NCI-H2227 (cell line): ENCODE measurements at regions not wholly inside any gene's neighbourhood (a gene's known extent, or its start where the extent isn't known, plus 50 kb on each side); places are given as distances from the start of the nearest gene placed in this dataset.
A peak's percentile ranks its signal among the peaks of the same experiment; 100 is the strongest.
"Not testable (repeated sequence)": the region's sequence is repeated elsewhere in the genome, so short reads cannot be mapped to it uniquely, and the experiment has no call there.

ENCODE experiments used
- DNase-seq: peaks from one replicate; lab custom pipeline; 2025; ENCODE audit not compliant: unreplicated experiment; lab: John Stamatoyannopoulos, UW

DNA sequence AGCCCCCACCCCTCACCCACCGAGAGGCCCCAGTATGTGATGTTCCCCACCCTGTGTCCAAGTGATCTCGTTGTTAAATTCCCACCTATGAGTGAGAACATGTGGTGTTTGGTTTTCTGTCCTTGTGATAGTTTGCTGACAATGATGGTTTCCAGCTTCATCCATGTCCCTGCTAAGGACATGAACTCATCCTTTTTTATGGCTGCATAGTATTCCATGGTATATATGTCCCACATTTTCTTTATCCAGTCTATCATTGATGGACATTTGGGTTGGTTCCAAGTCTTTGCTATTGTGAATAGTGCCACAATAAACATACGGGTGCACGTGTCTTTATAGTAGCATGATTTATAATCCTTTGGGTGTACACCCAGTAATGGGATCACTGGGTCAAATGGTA is 79.2 kb downstream of the PXDC1 start:
- not testable (repeated sequence) for DNase-seq

DNA sequence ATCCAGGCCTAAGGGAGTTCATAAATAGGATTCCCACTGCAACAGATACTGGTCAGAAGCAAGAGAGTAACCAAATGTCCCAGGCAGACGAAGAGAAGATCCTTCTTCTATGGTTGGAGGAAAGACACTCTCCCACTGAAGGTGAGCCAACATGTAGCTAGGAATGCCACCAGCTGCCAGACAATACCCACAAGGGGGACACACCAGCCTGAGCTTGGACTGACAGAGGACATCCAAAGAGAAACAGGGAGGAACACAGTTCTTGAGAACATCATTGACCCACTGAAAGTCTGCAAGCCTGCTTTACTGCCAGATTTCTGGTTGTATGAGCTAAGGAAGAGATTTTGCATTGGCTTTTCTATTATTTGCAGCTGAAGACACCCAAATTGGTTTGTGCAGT is 80.1 kb downstream of the PXDC1 start:
- no peak for DNase-seq

DNA sequence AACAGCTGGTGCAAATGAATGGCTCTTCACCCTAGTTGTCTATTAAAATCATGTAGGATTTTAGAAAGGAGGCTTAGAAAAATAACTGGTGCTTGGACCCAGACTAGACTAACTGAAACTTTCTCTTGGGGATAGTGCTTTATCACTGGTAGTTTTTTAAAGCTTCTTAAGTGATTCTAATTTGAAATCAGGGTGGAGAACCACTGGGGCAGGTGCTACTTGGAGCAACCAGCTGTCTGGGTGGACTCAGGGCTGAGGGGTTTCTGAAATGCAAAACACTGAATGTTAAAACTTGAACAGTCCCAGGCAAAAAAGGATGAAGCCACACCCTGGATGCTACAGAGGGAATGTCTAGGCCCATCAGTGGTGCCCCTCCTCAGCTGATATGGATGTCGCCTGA is 81.2 kb downstream of the PXDC1 start:
- DNase-seq: no peak

DNA sequence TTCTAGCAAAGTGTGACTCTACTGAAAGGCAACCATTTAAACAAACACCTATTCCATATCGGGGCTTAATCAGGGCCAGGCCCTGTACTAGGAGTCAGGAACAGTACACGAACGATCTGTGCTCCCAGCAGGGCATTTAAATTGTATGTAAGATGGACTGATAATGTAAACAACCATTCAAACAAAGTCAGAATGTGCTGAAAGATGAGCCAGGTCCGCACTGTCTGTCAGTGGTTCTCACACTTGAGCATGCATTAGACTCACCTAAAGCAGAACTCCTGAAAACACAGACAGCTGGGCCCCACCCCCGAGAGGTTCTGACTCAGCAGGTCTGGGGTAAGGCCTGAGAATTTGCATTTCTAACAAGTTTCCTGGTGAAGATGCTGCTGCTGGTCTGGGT is 81.6 kb downstream of the PXDC1 start:
- DNase-seq: no peak

DNA sequence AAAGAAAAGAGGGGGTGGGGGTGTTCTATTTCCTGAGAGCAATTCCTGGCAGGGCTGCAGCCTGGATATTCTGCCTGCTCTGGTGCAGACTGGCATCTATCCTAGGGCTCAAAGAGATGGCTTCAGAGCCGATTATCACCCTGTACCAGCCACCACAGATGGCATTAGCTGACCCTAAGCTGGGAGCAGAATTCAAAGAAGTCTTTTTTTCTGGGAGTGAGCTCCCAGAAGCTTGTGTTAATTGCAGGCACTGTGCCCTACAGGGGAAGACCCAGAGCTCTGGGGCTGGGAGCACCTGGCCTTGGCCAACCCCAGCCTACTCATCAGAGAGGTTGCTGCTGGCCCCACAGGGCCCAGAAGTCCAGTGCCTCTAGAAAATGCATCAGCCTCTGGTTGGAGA is 85.9 kb downstream of the PXDC1 start:
- DNase-seq: no peak

DNA sequence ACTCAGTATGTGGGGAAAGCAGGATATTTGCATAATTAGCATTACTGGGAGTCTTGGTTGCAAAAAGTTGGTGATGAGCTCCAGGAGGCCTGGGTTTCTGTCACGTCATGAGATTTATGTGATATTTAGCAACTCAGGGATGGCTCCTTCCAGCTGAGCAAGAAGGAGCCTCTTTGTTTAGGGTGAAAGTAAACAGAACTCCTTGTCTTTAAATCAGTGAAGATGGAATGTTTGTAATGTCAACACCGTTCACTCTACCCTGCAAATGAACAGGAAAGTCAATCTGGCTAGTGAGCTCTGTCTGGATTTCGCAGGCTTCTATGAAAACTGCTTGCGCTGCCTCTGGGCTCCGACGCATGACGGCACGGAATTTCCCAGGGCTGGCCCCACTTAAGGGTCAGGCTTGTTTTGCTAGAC is 86.9 kb downstream of the PXDC1 start:
- no peak for DNase-seq

DNA sequence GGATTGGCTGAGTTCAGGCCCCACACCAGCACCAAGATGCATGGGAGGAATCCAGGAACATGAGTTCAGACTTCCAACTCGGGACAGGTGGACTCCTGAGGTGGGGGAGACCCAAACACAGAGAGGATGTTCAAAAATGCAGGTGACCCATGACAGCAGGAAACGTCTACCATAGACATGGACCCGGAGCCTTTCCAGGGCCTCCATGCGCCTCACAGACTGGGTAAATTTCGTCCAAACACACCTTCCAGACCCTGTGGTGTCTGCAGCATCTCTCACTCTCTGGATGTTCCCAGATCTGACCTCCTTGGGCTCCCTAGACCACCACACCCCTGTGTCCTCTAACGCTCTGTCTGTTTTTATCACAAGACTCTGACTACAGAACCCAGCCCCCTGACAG is 87.7 kb downstream of the PXDC1 start:
- DNase-seq: no peak

DNA sequence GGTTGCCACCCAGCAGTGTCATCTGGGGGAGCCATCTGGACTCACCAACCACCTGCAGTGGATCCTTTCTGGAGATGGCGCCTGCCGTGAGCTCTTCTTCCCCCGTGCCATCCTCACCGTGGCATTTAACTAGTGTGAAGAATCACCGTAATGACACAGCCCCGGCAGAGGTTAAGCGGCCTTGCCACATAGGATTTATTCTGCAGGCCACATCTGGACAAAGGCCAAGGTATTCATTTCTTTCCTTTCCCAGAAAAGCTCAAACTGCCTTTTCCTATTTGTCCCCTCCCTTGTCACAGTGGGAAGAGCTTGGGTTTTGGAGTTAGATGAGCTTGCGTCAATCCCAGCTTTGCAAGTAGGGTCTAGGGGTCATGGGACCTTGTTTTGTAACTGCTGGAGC is 88.4 kb downstream of the PXDC1 start:
- no peak for DNase-seq

DNA sequence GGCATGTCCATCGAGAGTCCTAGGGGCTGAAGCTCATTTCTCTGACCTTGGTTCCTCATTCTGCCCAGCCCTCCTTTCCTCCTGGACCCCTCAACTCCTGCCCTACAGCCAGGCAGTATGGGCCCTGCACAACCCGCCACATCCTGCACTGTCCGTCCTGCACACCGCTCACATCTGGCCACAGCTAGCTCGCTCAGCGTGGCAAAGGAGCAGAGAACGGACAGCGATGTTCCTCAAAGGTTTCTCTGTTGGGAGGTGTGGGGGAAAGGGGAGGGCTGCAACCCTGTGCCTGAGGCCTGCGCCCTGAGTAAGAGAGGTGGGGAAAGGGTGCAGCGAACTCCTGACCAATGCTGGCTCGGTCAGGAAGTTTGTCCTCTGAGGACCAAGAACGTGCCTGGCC is 90.1 kb downstream of the PXDC1 start:
- no peak for DNase-seq

DNA sequence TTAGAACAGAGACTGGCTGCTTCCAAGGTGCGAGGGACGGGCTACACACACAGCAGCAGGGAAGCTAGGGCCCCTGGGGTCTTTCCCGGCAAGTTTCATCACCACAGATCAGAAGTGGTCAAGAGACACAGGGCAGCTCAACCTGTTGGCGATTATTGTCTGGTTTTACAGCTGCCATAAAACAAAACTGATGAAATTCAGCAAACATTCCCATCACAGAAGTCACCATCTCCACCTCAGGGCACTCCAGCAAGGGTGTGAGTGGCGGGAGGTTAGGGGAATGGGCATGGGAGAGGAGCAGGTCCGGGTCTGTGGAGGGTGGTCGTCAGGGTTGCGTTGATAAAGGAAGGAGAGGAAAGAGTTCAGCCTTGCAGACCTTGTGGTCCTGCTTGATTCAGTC is 91.0 kb downstream of the PXDC1 start:
- DNase-seq: no peak

DNA sequence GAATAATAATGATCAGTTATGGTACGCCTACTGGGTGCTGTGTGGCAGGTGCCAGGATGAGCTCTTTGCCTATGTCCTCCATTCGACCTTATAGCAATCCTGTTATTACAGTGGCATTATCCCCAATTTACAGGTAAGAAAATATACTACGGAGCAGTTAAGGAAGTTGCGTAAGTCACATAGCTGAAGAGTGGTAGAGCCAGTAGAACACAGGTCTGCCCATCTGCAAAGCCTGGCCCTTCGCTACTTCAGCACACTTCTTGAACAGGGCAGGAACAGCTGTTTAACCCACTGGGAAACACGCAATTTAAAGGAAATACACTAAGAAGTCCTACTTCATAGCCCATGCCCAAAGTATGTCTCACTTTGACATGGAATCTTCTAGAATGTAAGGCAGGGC is 91.8 kb downstream of the PXDC1 start:
- DNase-seq: no peak

DNA sequence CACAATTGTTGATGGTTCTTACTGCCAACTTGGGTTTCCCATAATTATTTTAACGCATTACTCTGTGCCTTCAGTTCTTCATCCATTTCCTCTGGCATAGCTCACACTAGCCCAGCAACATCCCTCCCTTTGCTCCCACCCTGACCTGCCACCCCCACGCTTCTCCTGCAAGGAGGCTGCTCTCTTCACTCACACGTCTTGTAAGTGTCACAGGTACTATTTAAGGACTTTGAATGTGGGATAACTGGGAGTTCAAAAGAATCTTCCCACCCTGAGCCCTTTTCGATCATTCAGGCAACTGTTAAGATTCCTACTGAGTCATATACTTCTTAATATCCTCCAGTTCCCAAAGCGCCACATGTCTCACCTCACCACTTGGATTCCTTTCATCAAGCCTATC is 95.4 kb downstream of the PXDC1 start:
- no peak for DNase-seq

DNA sequence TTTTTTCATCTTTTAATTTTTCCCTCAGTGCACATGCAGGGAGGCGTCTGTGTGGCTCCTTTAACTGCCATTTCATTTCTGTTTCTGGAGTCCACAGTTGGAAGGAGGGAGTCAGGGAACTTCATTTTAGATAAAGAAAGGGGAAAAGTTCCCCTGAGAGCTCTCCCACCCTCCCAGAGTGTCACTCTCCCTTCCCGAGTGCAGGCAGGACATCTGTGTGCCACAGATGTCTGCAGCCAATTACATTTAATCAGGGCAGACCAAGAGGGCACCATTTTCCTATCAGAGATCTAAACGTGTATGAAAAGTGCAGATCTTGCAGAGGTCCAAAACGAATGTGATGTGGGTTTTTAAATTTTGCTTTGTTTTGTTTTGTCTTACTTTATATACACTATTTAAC is 96.6 kb downstream of the PXDC1 start:
- DNase-seq: no peak

DNA sequence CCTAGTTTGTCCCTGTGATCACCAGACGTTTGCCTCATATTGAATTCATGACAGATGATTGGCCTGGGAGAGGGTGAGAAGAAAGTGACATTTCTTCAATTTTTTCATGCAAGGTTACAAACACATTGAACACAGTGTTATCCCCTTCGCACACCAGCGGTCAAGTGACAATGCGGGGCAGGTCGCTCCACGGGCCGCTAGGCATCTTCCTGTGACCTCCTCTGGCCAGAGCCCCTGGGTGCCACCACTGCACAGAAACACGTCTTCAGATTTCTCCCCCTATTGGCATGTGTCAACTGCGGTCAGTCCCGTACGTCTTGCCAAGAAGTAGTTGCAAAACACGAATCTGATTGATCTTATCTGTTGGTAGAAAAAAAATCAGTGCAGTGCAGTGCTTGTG is 97.1 kb downstream of the PXDC1 start:
- no peak for DNase-seq

DNA sequence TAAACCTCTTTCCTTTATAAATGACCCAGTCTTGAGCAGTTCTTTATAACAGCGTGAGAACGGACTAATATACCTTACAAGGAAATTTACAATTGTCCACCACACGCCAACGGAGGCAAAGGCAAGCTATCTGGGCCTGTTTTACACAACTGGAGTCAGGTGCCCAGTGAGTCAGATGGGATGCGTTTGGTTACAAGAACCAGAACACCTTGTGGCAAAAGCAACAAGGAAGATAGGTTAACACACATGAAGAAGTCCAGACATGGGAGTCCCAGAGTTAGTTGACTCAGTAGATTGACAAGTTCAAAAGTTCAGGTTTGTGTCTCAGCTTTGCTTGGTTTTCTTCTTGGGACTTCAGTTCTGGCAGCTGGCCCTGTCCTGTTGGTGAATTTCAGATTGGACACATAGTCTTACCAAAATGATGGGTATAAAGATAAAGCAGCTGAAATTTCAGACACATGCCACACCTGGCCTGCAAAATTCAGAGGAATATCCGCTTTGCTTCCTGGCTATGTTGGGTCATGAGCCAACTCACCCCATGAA is 97.9 kb downstream of the PXDC1 start:
- no peak for DNase-seq

DNA sequence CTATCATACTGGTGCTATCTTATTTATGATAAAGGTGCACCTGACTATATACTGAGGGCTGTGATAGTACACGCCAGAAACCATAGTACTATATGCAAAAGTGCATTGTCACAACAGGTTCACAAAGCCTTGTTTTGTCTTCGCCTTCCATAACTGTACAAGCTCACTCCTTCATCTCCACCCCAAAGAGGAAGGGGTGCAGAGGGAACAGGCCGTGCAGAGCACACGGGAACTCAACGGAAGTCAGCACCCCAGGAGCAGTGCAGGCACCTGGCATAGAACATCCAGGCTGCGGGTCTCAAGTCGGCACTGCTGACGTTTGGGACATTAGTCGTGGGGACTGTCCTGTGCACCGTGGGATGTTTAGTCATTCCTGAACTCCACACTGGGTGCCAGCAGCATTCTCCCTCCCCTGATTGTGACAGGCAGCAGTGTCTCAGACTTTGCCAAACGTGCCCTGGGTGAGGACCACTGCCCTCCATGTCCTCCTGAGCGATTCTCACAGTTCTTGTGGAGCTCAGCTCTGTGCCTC is 99.7 kb downstream of the PXDC1 start:
- DNase-seq: no peak

DNA sequence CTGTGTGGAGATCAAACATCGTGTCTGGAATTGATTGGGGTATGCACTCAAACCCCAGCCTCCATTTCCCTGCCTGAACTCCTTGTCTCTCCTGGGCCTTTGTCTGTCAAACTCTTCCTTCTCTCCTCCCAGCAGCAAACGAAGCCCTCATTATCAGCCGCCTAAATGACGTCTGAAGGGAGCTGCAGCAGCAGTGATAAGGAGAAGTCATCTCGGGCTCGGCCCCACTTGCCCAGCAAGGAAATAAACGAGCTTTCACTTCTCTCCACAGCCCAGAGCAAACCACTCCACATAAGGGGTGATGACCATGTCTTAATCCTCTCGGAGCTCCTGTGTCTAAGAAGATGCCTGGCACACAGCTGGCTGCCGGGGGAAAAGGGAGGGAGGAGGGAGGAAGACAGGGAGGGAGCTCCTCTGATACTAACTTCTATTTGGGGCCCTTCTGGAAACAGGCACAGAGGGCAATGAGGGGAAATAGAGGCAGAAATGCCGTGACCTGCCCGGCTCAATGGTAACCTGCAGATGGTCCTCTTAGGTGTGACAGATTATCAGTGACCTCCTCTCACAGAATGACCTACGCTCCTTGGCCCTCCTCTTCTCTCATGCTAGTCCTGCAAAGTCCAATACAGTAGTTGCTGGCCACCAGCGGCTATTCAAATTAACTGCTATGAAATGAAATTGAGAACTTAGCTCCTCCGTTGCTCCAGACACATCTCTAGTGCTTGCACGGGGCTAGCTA is 100.4 kb downstream of the PXDC1 start:
- DNase-seq: no peak

DNA sequence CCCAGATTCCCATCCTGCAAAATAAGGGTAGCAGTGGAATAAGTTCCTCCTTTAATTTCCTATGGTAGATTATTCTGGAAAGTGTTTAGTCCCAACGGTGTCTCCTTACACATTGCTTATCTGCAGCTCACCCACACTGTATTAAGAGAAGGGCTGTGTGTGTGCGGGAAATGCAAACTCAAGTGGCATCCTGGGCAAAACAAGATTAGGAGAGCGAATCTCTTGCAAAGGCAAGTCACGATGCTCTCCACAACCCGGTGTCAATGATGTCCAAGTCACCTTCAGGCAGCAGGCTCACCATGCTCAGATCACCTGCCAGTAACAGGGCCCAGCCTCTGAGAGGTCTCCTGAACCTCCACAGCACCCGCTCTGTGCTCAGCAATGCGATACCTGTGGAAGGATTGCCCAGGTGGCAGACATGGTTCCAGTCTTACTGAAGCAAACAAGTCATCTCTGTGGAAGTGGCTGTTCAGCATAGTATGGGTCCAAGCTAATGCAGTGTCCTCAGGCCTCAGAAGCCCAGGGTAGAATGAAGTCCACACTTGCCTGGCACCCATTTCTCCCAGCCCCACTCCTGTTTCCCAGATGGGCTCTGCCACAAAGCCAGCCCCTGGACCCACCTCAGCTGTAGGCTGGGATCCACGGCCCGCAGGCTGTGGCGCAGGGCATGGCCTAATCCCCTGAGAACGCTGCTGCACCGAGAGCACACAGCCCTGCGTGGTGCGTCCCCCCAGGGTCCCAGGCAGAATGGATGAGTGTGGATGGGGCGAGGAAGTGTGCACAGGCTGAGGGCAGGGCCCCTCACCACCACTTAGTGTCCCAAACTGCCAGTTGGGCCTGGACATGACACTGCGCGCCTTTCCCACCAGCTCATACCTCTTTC is 101.2 kb downstream of the PXDC1 start:
- DNase-seq: no peak

DNA sequence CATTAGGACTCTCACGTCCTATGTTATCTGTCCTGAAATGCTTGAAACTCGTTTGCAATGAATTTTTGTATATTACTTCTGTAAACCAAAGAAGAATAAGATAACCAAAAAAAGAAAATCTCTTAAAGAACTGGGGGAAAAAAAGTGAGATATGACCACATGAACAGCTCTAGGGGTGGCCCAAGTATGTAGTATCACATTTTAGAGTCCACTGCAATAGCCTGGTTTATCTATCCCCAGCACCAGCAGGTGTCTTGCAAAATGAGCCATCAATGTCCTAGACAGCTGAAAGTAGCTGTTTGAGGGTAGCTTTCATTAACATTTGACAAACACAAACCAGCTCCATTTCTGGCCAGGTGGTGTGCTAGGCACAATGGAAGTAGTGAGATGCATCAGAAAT is 102.8 kb downstream of the PXDC1 start:
- DNase-seq: no peak

DNA sequence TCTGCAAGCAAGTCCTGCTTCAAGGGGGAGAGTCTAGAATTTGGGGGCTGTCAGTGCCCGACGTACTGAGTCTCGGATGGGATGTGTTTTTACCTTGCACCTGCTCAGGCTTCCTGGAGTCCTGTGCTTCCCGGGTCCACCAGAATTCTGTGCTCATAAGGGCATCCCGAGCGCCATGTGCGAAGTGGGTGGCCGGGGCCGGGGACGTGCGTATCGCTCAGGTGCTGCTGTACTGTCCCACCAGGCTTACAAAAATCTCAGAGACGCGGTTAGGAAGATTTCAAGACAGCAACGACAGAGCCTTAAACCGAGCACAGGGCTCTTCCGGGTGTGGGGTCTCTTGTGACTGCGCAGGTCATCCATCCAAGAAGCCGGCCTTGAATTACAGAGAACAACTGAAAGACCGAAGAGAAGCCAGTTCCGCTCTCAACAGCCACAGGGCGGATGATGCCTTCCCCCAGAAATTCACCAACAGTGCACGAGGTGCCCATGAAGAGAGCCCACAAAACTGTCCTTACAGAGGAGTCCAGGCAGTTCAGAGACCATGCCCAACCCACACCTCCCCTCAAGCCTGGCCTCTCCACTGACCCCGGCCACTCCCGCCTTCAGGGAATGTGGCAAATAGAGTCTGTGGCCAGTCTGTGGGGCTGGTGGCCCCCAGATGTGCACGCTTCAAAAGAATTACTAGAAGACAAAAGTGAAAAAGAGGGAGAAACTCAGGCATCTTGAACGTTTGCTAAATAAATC is 104.7 kb downstream of the PXDC1 start:
- no peak for DNase-seq

DNA sequence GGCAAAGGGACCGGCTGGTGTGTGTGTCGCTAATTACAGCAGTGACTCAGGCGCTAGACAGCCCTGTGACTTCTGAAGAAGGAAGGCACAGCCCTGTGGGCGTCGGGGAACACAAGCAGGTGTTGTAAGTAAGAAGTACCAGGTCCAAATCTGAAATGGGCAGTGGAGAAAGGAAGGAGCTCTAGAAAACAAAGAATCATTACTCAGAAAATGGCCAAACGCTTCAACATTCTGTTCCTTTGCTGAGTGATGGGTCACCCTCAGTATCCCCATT is 106.8 kb downstream of the PXDC1 start:
- peak; percentile 28 for DNase-seq
